ENCODE measurements at regions not wholly inside any gene's neighbourhood (a gene's known extent, or its start where the extent isn't known, plus 50 kb on each side); places are given as distances from the start of the nearest gene placed in this dataset.
"Not testable (repeated sequence)": the region's sequence is repeated elsewhere in the genome, so short reads cannot be mapped to it uniquely, and the experiment has no call there.

GRCh38 chr3:5563537-5564277, 376.2 kb downstream of the EDEM1 start:
- DNase-seq: no peak

GRCh38 chr3:5564278-5564666, 376.8 kb downstream of the EDEM1 start:
- no peak for DNase-seq

GRCh38 chr3:5565026-5565425, 377.5 kb downstream of the EDEM1 start:
- no peak for DNase-seq

- no peak for DNase-seq
Measured at GRCh38 chr3:5567113-5567512, 379.6 kb downstream of the EDEM1 start.

GRCh38 chr3:5568451-5568850, 380.9 kb downstream of the EDEM1 start:
- no peak for DNase-seq

- no peak for DNase-seq
Measured at GRCh38 chr3:5569152-5569551, 381.6 kb downstream of the EDEM1 start.

- no peak for DNase-seq
Measured at GRCh38 chr3:5572168-5572567, 384.7 kb downstream of the EDEM1 start.

- no peak for DNase-seq
Measured at GRCh38 chr3:5576277-5577011, 388.9 kb downstream of the EDEM1 start.

- DNase-seq: no peak
Measured at GRCh38 chr3:5579139-5579602, 391.7 kb downstream of the EDEM1 start.

GRCh38 chr3:5579946-5580345, 392.4 kb downstream of the EDEM1 start:
- no peak for DNase-seq

GRCh38 chr3:5580826-5581225, 393.3 kb downstream of the EDEM1 start:
- DNase-seq: no peak

GRCh38 chr3:5581743-5582142, 394.2 kb downstream of the EDEM1 start:
- no peak for DNase-seq

GRCh38 chr3:5583920-5584319, 396.4 kb downstream of the EDEM1 start:
- DNase-seq: no peak

GRCh38 chr3:5585085-5585484, 397.6 kb downstream of the EDEM1 start:
- no peak for DNase-seq

GRCh38 chr3:5606884-5607472, 419.5 kb downstream of the EDEM1 start:
- no peak for DNase-seq

GRCh38 chr3:5607581-5607980, 420.1 kb downstream of the EDEM1 start:
- no peak for DNase-seq

- not testable (repeated sequence) for DNase-seq
Measured at GRCh38 chr3:5608971-5609370, 421.5 kb downstream of the EDEM1 start.

GRCh38 chr3:5613599-5613998, 426.1 kb downstream of the EDEM1 start:
- DNase-seq: no peak

- DNase-seq: no peak
Measured at GRCh38 chr3:5616873-5617272, 429.4 kb downstream of the EDEM1 start.

GRCh38 chr3:5618170-5618569, 430.7 kb downstream of the EDEM1 start:
- DNase-seq: no peak

GRCh38 chr3:5630406-5630805, 442.9 kb downstream of the EDEM1 start:
- no peak for DNase-seq

GRCh38 chr3:5633960-5634359, 446.5 kb downstream of the EDEM1 start:
- DNase-seq: no peak

- DNase-seq: no peak
Measured at GRCh38 chr3:5634411-5634810, 446.9 kb downstream of the EDEM1 start.

- DNase-seq: no peak
Measured at GRCh38 chr3:5635746-5636145, 448.2 kb downstream of the EDEM1 start.
